Stomach (tissue), 4 donors: ENCODE measurements at regions not wholly inside any gene's neighbourhood (a gene's known extent, or its start where the extent isn't known, plus 50 kb on each side); places are given as distances from the start of the nearest gene placed in this dataset.

Experiments
- EP300 ChIP-seq: sonication (generic); formaldehyde crosslinking; IDR thresholded peaks from one replicate; pipeline ENCODE4 v1.6.1; 2017; ENCODE audit warnings: antibody characterized with exemption
- TF ChIP-seq, protein P1 (sequence below), 7 experiments: fragments of 450-650 bp in 4 of 7; fragments of 200-600 bp in 3 of 7; sonication (generic) in 3 of 7; IDR thresholded peaks; one replicate each; pipeline ENCODE4 v1.5.1; 2016 to 2019; ENCODE audit warnings: antibody characterized with exemption in 7 of 7, control low read depth in 2 of 7, mild to moderate bottlenecking in 1 of 7

DNA sequence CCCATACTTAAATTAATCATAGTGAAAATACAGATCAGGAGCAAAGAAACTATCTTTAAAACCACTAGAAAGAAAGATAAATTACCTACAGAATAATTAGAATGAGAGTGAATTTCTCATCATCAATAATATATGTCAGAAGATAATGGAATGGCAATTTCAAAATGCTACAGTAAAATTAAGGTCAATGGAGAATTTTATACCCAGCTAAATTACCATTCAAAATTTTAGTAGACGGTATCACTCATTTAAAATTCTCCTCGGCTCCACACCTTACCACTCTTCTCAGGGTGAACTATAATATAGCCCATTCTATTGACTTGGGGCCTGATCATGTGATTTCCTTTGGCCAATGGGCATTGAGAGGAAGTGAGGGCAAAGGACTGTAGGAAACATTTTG, 192.5 kb upstream of the TCERG1L start:
- TF ChIP-seq, protein P1, sequence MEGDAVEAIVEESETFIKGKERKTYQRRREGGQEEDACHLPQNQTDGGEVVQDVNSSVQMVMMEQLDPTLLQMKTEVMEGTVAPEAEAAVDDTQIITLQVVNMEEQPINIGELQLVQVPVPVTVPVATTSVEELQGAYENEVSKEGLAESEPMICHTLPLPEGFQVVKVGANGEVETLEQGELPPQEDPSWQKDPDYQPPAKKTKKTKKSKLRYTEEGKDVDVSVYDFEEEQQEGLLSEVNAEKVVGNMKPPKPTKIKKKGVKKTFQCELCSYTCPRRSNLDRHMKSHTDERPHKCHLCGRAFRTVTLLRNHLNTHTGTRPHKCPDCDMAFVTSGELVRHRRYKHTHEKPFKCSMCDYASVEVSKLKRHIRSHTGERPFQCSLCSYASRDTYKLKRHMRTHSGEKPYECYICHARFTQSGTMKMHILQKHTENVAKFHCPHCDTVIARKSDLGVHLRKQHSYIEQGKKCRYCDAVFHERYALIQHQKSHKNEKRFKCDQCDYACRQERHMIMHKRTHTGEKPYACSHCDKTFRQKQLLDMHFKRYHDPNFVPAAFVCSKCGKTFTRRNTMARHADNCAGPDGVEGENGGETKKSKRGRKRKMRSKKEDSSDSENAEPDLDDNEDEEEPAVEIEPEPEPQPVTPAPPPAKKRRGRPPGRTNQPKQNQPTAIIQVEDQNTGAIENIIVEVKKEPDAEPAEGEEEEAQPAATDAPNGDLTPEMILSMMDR (IDR thresholded peaks at IDR 0.05): no peak
- TF ChIP-seq EP300: no peak
